SK-N-MC (cell line): ENCODE measurements at regions not wholly inside any gene's neighbourhood (a gene's known extent, or its start where the extent isn't known, plus 50 kb on each side); places are given as distances from the start of the nearest gene placed in this dataset.

Source experiments
- DNase-seq: peaks from one replicate; pipeline ENCODE4 v3.0.0-alpha.2; 2011; ENCODE audit warnings: low read depth, low spot score
- H3K27ac ChIP-seq: fragments of 200-600 bp; sonication (generic); 2 replicates; pipeline ENCODE4 v1.5.1; 2016; ENCODE audit warnings: mixed run types
- H3K36me3 ChIP-seq: fragments of 200-600 bp; sonication (generic); 2 replicates; pipeline ENCODE4 v1.6.1; 2017; ENCODE audit warnings: antibody characterized with exemption, low read length, mixed read lengths; ENCODE audit not compliant: insufficient read depth
- H3K4me3 ChIP-seq: fragments of 200-600 bp; sonication (generic); 2 replicates; pipeline ENCODE4 v1.5.1; 2016
- H3K9ac ChIP-seq: fragments of 200-600 bp; sonication (generic); 2 replicates; pipeline ENCODE4 v1.8.0; 2017; ENCODE audit warnings: mixed run types, mixed read lengths; ENCODE audit not compliant: insufficient read length
- H3K9me3 ChIP-seq: fragments of 200-600 bp; sonication (generic); 2 replicates; pipeline ENCODE4 v1.6.1; 2017; ENCODE audit warnings: low read depth, mild to moderate bottlenecking, antibody characterized with exemption, low read length, moderate library complexity, mixed read lengths
- EZH2 ChIP-seq: fragments of 200-600 bp; sonication (generic); IDR thresholded peaks from one replicate; pipeline ENCODE4 v1.6.1; 2017; ENCODE audit warnings: antibody characterized with exemption
- FOXP2 ChIP-seq: optimal IDR thresholded peaks from 2 replicates; pipeline ENCODE3; 2011; ENCODE audit warnings: mild to moderate bottlenecking, moderate library complexity; ENCODE audit not compliant: insufficient read depth; ENCODE audit errors: extremely low read length, control extremely low read depth
- POLR2AphosphoS5 ChIP-seq: IDR thresholded peaks from 2 replicates; pipeline ENCODE4 v1.6.1; 2012; ENCODE audit warnings: mild to moderate bottlenecking, low read depth, low read length, borderline replicate concordance

DNA sequence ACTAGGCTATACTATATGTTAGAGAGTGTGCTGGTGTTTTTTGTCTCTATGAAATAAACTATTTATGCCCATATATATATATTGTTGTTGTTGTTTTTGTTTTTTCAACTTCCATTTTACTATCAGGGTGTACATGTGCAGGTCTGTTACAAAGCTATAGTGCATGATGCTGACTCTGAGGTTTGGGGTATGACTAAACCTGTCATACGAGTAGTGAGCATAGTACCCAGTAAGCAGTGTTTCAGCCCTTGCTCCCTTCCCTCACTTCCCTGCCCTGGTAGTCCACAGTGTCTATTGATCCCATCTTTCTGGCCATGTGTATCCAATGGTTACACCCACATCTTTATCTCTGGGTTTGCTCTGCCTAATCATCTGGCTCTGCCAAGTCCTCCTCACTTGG lies 101.8 kb downstream of the FAS start:
- no peaks in the 10 kb centered on the region for H3K36me3 ChIP-seq
- TF ChIP-seq FOXP2 (no peak), EZH2 (no peak), POLR2AphosphoS5 (no peak)
- H3K27ac ChIP-seq, result no peak overlapping the region
- no peak overlapping the region for H3K4me3 ChIP-seq
- DNase-seq, result no peak
- no peaks in the 10 kb centered on the region for H3K9me3 ChIP-seq
- no peak overlapping the region for H3K9ac ChIP-seq

DNA sequence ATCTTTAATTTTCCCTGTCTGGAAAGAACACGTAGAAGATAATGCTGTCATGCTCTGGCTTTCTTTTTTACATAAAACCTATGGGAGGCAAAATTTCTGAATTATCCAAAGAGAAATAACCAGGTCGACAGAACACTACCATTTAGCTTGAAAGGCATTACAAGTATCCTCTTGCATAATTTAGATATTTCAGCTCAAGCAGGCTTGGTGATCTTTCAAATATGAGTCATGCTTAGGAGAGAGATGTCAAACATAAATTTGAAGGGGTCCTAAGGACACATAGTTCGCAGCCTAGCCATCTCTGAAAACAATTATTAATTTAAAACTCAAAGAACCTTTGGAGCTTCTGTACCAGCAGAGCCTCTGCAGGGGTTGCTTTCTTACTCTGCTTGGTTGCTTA lies 100.9 kb downstream of the FAS start:
- DNase-seq, result no peak
- H3K4me3 ChIP-seq, result no peak overlapping the region
- no peak overlapping the region for H3K9ac ChIP-seq
- H3K27ac ChIP-seq, result peak overlapping the region; percentile 86; the same call in 1 of the 2 replicates
- no peaks in the 10 kb centered on the region for H3K9me3 ChIP-seq
- TF ChIP-seq FOXP2 (no peak), EZH2 (no peak), POLR2AphosphoS5 (no peak)
- no peaks in the 10 kb centered on the region for H3K36me3 ChIP-seq

DNA sequence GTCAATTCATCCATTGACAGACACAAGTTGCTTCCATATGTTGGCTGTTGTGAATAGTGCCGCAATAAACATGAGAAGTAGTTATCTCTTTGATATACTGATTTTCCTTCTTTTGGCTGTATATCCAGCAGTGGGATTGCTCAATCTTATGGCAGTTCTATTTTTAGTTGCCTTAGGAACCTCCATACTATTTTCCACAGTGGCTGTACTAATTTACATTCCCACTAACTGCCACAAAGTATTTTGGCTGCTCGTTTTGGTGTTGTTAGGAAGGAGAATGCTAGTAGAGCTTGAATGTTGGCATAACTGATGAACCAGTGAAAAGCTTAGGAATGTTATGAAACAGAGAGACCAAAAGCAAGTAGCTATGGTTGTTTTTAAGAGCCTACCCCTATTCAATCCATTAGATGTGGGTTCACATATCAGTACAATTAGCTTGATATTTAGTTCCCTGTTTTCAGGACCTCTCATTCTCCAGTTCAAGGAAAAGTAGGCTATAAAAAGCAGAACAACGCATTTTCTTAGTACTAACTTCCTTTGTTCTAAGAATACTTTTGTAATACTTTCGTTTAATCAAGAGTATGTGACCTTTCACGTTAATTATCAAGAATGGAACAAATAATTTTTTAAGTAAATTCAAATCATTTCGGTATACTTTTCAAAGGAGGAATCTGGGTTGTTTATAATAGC lies 100.3 kb downstream of the FAS start:
- Histone ChIP-seq H3K4me3 (peak overlapping the region; percentile 43; the same call in 1 of the 2 replicates), H3K9me3 (no peaks in the 10 kb centered on the region), H3K9ac (peak overlapping the region; percentile 20), H3K36me3 (no peaks in the 10 kb centered on the region), H3K27ac (peak overlapping the region; percentile 86)
- TF ChIP-seq EZH2 (no peak), POLR2AphosphoS5 (no peak), FOXP2 (no peak)
- DNase-seq, result no peak

DNA sequence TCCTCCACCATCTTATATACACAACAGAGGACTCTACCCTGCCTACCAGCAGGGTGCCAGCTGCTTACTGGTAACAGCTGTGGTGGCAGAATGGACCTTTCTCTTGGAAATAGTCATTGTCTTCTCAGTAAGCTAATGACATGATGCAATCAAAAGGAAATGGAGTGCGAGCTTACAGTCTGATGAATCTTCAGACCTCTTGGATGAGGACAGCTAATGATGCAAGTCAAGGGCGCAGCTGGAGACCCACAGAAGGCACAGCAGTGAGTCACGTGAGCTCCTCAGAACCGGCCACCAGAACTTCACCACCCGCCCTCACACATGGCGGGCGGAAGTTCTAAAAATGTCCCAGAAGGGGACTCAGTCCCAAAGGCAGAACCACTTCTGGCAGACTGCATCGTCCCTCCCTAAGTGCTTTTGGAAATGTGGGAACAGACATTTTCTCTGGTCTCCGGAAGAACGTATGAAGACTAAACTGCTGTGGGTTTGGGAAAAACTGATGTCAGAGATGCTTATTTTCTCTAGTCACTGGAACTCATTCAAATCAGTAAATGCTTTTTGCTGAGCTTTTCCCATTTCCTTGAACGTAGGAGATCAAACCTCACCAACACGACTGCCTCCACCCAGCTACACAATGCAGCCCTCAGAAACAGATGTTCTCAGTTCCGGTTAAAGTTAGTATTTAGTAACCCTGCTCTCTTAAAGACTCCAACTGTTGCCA lies 96.4 kb downstream of the FAS start:
- Histone ChIP-seq H3K36me3 (no peaks in the 10 kb centered on the region), H3K27ac (peak overlapping the region; percentile 100), H3K9ac (peak overlapping the region; percentile 87), H3K4me3 (peak overlapping the region; percentile 76), H3K9me3 (no peaks in the 10 kb centered on the region)
- TF ChIP-seq POLR2AphosphoS5 (peak; percentile 38; the same call in 1 of the 2 replicates), FOXP2 (no peak)
- DNase-seq, result peak; percentile 76

DNA sequence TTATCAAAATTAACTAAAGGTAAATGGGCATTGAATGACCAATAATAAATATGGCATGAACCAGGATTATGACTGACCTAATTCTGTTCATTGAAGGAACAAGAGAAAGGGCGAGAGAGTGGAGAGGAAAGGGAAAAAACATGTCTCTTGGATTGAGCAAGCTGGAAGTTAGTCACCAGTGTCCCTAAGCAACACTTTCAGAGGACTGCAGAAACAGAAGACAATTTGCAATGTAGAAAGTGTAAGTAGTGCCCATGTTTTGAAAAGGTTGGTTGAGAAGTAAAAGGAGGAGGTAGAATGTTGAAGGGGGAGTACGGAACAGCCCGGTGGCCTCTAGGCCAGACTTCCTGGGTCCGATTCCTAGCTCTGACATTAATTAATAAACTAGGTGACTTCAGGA lies 94.6 kb downstream of the FAS start:
- Histone ChIP-seq H3K27ac (peak overlapping the region; percentile 100), H3K36me3 (no peaks in the 10 kb centered on the region), H3K4me3 (no peak overlapping the region), H3K9me3 (no peaks in the 10 kb centered on the region), H3K9ac (peak overlapping the region; percentile 33)
- no peak for DNase-seq
- TF ChIP-seq EZH2, result no peak
- TF ChIP-seq POLR2AphosphoS5, result no peak
- no peak for TF ChIP-seq FOXP2

DNA sequence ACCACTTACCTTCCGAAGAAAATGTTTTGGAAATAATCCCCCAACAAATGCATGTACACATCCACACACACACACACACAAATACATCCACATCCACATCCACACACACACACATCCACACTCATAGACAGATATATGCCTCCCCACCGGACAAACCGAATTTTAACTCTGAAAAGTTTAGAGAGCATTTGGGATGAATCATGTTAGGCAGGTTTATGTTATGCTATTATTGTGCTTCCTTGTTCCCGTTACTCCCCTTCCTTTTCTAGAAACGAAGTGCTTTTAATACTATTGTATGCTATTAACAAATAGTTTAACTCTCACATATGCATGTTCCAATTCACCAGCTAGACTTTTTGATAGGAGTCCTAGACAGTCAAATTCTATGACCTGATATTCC lies 91.5 kb downstream of the FAS start:
- no peak overlapping the region for H3K9ac ChIP-seq
- TF ChIP-seq FOXP2 (no peak), POLR2AphosphoS5 (no peak), EZH2 (no peak)
- H3K27ac ChIP-seq, result no peak overlapping the region
- no peaks in the 10 kb centered on the region for H3K36me3 ChIP-seq
- DNase-seq, result no peak
- no peak overlapping the region for H3K4me3 ChIP-seq
- no peaks in the 10 kb centered on the region for H3K9me3 ChIP-seq

DNA sequence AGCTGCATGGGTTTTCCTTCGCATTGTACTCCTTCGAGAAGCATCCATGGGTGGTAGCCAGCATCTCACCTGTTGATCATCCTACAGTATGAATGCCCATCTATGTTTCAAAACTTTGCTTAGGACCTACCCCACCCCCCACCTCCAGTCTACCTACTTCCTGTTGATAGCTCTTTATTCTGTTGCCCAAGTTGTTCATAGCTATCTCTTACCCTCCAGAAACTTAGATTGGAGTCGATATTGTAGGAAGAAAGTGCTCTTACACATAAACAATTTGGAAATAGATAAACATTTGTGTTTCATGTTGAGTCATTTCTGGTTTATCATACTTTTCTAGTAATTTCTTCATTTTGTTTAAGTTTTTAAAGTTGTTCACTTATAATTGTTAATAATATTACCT lies 90.1 kb downstream of the FAS start:
- no peak overlapping the region for H3K4me3 ChIP-seq
- H3K36me3 ChIP-seq, result no peaks in the 10 kb centered on the region
- no peak overlapping the region for H3K9ac ChIP-seq
- no peaks in the 10 kb centered on the region for H3K9me3 ChIP-seq
- DNase-seq, result no peak
- H3K27ac ChIP-seq, result no peak overlapping the region
- TF ChIP-seq POLR2AphosphoS5 (no peak), EZH2 (no peak), FOXP2 (no peak)

DNA sequence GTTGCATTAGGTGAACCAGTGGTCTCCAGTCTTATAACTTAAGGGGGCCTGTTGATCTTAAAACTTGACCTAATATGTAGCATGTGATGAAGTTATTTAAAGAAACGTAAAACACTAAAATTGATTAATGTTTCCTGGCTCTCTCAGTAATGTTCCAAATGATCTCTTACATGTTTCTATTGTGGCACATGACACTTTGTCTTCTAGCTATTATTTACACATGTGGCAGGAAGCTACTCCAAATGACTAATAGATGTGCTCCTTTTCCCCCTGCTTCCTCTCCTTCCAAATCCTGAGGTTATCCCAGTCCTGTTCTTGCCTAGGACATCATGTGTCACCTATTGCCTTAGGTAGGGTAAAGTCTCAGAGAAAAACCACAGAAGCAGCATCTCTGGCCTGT lies 89.4 kb downstream of the FAS start:
- TF ChIP-seq EZH2 (no peak), FOXP2 (no peak), POLR2AphosphoS5 (no peak)
- no peak overlapping the region for H3K9ac ChIP-seq
- DNase-seq, result no peak
- peak overlapping the region; percentile 74 for H3K27ac ChIP-seq
- no peaks in the 10 kb centered on the region for H3K9me3 ChIP-seq
- H3K36me3 ChIP-seq, result no peaks in the 10 kb centered on the region
- H3K4me3 ChIP-seq, result no peak overlapping the region
